GM12865 (cell line): ENCODE measurements at regions not wholly inside any gene's neighbourhood (a gene's known extent, or its start where the extent isn't known, plus 50 kb on each side); places are given as distances from the start of the nearest gene placed in this dataset.

Experiments used
- DNase-seq: peaks from one replicate; pipeline ENCODE4 v3.0.0; 2010; ENCODE audit warnings: low read depth
- H3K4me3 ChIP-seq: 2 replicates; pipeline ENCODE4 v1.5.1; 2011; ENCODE audit warnings: mild to moderate bottlenecking, low read depth, low read length, control low read depth
- CTCF ChIP-seq: IDR thresholded peaks from 2 replicates; pipeline ENCODE4 v1.5.1; 2011; ENCODE audit warnings: low read length, control low read depth, low read depth, inconsistent platforms; ENCODE audit not compliant: insufficient read depth; ENCODE audit errors: missing control alignments

- TF ChIP-seq CTCF = no peak
- H3K4me3 ChIP-seq = no peak overlapping the region
- DNase-seq = no peak
Observed at GRCh38 chr6:22231616-22232015, 65.2 kb downstream of the PRL start.

- no peak for TF ChIP-seq CTCF
- H3K4me3 ChIP-seq = no peak overlapping the region
- no peak for DNase-seq
Observed at GRCh38 chr6:22236626-22237414, 60.0 kb downstream of the PRL start.
